ENCODE measurements at regions not wholly inside any gene's neighbourhood (a gene's known extent, or its start where the extent isn't known, plus 50 kb on each side); places are given as distances from the start of the nearest gene placed in this dataset.

GRCh38 chr20:39632176-39632575, 670.0 kb downstream of the DHX35 start:
- H3K4me3 ChIP-seq (ENCODE audit: low read depth, low read length), result no peak overlapping the region
- H3K9ac ChIP-seq (ENCODE audit: low read depth, low read length), result no peak overlapping the region
- H3K27me3 ChIP-seq (ENCODE audit: control insufficient read depth, insufficient read depth, low read length), result no peaks in the 10 kb centered on the region
- no peaks in the 10 kb centered on the region for H3K36me3 ChIP-seq (ENCODE audit: control insufficient read depth, insufficient read depth, low read length)
- H3K9me3 ChIP-seq (ENCODE audit: control insufficient read depth, insufficient read depth, low read length), result no peaks in the 10 kb centered on the region
- no peaks in the 10 kb centered on the region for H3K4me1 ChIP-seq (ENCODE audit: control insufficient read depth, insufficient read depth, low read length)

GRCh38 chr20:39631557-39631956, 669.4 kb downstream of the DHX35 start:
- no peaks in the 10 kb centered on the region for H3K9me3 ChIP-seq (ENCODE audit: control insufficient read depth, insufficient read depth, low read length)

GRCh38 chr20:39630215-39630908, 668.2 kb downstream of the DHX35 start:
- Histone ChIP-seq H3K4me1 (ENCODE audit: control insufficient read depth, insufficient read depth, low read length) (no peaks in the 10 kb centered on the region), H3K4me3 (ENCODE audit: low read depth, low read length) (no peak overlapping the region), H3K27me3 (ENCODE audit: control insufficient read depth, insufficient read depth, low read length) (no peaks in the 10 kb centered on the region), H3K9ac (ENCODE audit: low read depth, low read length) (no peak overlapping the region), H3K36me3 (ENCODE audit: control insufficient read depth, insufficient read depth, low read length) (no peaks in the 10 kb centered on the region), H3K9me3 (ENCODE audit: control insufficient read depth, insufficient read depth, low read length) (no peaks in the 10 kb centered on the region)

More at GRCh38 chr20:39631557-39631956, 669.4 kb downstream of the DHX35 start:
- Histone ChIP-seq H3K4me1 (ENCODE audit: control insufficient read depth, insufficient read depth, low read length) (no peaks in the 10 kb centered on the region), H3K4me3 (ENCODE audit: low read depth, low read length) (no peak overlapping the region), H3K27me3 (ENCODE audit: control insufficient read depth, insufficient read depth, low read length) (no peaks in the 10 kb centered on the region), H3K36me3 (ENCODE audit: control insufficient read depth, insufficient read depth, low read length) (no peaks in the 10 kb centered on the region), H3K9ac (ENCODE audit: low read depth, low read length) (no peak overlapping the region)

GRCh38 chr20:39627765-39628164, 665.6 kb downstream of the DHX35 start:
- no peak overlapping the region for H3K9ac ChIP-seq (ENCODE audit: low read depth, low read length)
- H3K27me3 ChIP-seq (ENCODE audit: control insufficient read depth, insufficient read depth, low read length), result no peaks in the 10 kb centered on the region
- H3K9me3 ChIP-seq (ENCODE audit: control insufficient read depth, insufficient read depth, low read length), result no peaks in the 10 kb centered on the region
- H3K4me1 ChIP-seq (ENCODE audit: control insufficient read depth, insufficient read depth, low read length), result no peaks in the 10 kb centered on the region
- H3K4me3 ChIP-seq (ENCODE audit: low read depth, low read length), result no peak overlapping the region
- no peaks in the 10 kb centered on the region for H3K36me3 ChIP-seq (ENCODE audit: control insufficient read depth, insufficient read depth, low read length)

GRCh38 chr20:39624316-39624715, 662.2 kb downstream of the DHX35 start:
- no peaks in the 10 kb centered on the region for H3K9me3 ChIP-seq (ENCODE audit: control insufficient read depth, insufficient read depth, low read length)
- H3K36me3 ChIP-seq (ENCODE audit: control insufficient read depth, insufficient read depth, low read length), result no peaks in the 10 kb centered on the region
- no peaks in the 10 kb centered on the region for H3K27me3 ChIP-seq (ENCODE audit: control insufficient read depth, insufficient read depth, low read length)

GRCh38 chr20:39623584-39624234, 661.6 kb downstream of the DHX35 start:
- Histone ChIP-seq H3K27me3 (ENCODE audit: control insufficient read depth, insufficient read depth, low read length) (no peaks in the 10 kb centered on the region), H3K36me3 (ENCODE audit: control insufficient read depth, insufficient read depth, low read length) (no peaks in the 10 kb centered on the region), H3K4me1 (ENCODE audit: control insufficient read depth, insufficient read depth, low read length) (no peaks in the 10 kb centered on the region), H3K4me3 (ENCODE audit: low read depth, low read length) (no peak overlapping the region), H3K9me3 (ENCODE audit: control insufficient read depth, insufficient read depth, low read length) (no peaks in the 10 kb centered on the region), H3K9ac (ENCODE audit: low read depth, low read length) (no peak overlapping the region)

More at GRCh38 chr20:39624316-39624715, 662.2 kb downstream of the DHX35 start:
- H3K9ac ChIP-seq (ENCODE audit: low read depth, low read length), result no peak overlapping the region
- no peaks in the 10 kb centered on the region for H3K4me1 ChIP-seq (ENCODE audit: control insufficient read depth, insufficient read depth, low read length)
- H3K4me3 ChIP-seq (ENCODE audit: low read depth, low read length), result no peak overlapping the region

- no peaks in the 10 kb centered on the region for H3K4me1 ChIP-seq (ENCODE audit: control insufficient read depth, insufficient read depth, low read length)
- no peaks in the 10 kb centered on the region for H3K9me3 ChIP-seq (ENCODE audit: control insufficient read depth, insufficient read depth, low read length)
- H3K9ac ChIP-seq (ENCODE audit: low read depth, low read length), result no peak overlapping the region
- H3K27me3 ChIP-seq (ENCODE audit: control insufficient read depth, insufficient read depth, low read length), result no peaks in the 10 kb centered on the region
- H3K4me3 ChIP-seq (ENCODE audit: low read depth, low read length), result no peak overlapping the region
- no peaks in the 10 kb centered on the region for H3K36me3 ChIP-seq (ENCODE audit: control insufficient read depth, insufficient read depth, low read length)
Observed at GRCh38 chr20:39619271-39619785, 657.2 kb downstream of the DHX35 start.

- Histone ChIP-seq H3K4me3 (ENCODE audit: low read depth, low read length) (no peak overlapping the region), H3K4me1 (ENCODE audit: control insufficient read depth, insufficient read depth, low read length) (no peaks in the 10 kb centered on the region), H3K36me3 (ENCODE audit: control insufficient read depth, insufficient read depth, low read length) (no peaks in the 10 kb centered on the region), H3K9me3 (ENCODE audit: control insufficient read depth, insufficient read depth, low read length) (no peaks in the 10 kb centered on the region), H3K27me3 (ENCODE audit: control insufficient read depth, insufficient read depth, low read length) (no peaks in the 10 kb centered on the region), H3K9ac (ENCODE audit: low read depth, low read length) (no peak overlapping the region)
Observed at GRCh38 chr20:39611901-39612300, 649.8 kb downstream of the DHX35 start.

GRCh38 chr20:39607141-39607540, 645.0 kb downstream of the DHX35 start:
- H3K9me3 ChIP-seq (ENCODE audit: control insufficient read depth, insufficient read depth, low read length), result no peaks in the 10 kb centered on the region
- no peaks in the 10 kb centered on the region for H3K27me3 ChIP-seq (ENCODE audit: control insufficient read depth, insufficient read depth, low read length)
- no peak overlapping the region for H3K9ac ChIP-seq (ENCODE audit: low read depth, low read length)
- no peaks in the 10 kb centered on the region for H3K36me3 ChIP-seq (ENCODE audit: control insufficient read depth, insufficient read depth, low read length)
- H3K4me3 ChIP-seq (ENCODE audit: low read depth, low read length), result no peak overlapping the region
- no peaks in the 10 kb centered on the region for H3K4me1 ChIP-seq (ENCODE audit: control insufficient read depth, insufficient read depth, low read length)

GRCh38 chr20:39605908-39606307, 643.8 kb downstream of the DHX35 start:
- Histone ChIP-seq H3K9ac (ENCODE audit: low read depth, low read length) (no peak overlapping the region), H3K4me3 (ENCODE audit: low read depth, low read length) (no peak overlapping the region), H3K4me1 (ENCODE audit: control insufficient read depth, insufficient read depth, low read length) (no peaks in the 10 kb centered on the region), H3K36me3 (ENCODE audit: control insufficient read depth, insufficient read depth, low read length) (no peaks in the 10 kb centered on the region), H3K27me3 (ENCODE audit: control insufficient read depth, insufficient read depth, low read length) (no peaks in the 10 kb centered on the region), H3K9me3 (ENCODE audit: control insufficient read depth, insufficient read depth, low read length) (no peaks in the 10 kb centered on the region)

- H3K27me3 ChIP-seq (ENCODE audit: control insufficient read depth, insufficient read depth, low read length), result no peaks in the 10 kb centered on the region
- no peaks in the 10 kb centered on the region for H3K36me3 ChIP-seq (ENCODE audit: control insufficient read depth, insufficient read depth, low read length)
- H3K9ac ChIP-seq (ENCODE audit: low read depth, low read length), result no peak overlapping the region
- H3K4me3 ChIP-seq (ENCODE audit: low read depth, low read length), result no peak overlapping the region
- no peaks in the 10 kb centered on the region for H3K9me3 ChIP-seq (ENCODE audit: control insufficient read depth, insufficient read depth, low read length)
- H3K4me1 ChIP-seq (ENCODE audit: control insufficient read depth, insufficient read depth, low read length), result no peaks in the 10 kb centered on the region
Observed at GRCh38 chr20:39605361-39605760, 643.2 kb downstream of the DHX35 start.

GRCh38 chr20:39603219-39603618, 641.1 kb downstream of the DHX35 start:
- H3K9ac ChIP-seq (ENCODE audit: low read depth, low read length), result no peak overlapping the region
- H3K9me3 ChIP-seq (ENCODE audit: control insufficient read depth, insufficient read depth, low read length), result no peaks in the 10 kb centered on the region
- H3K27me3 ChIP-seq (ENCODE audit: control insufficient read depth, insufficient read depth, low read length), result no peaks in the 10 kb centered on the region
- no peaks in the 10 kb centered on the region for H3K36me3 ChIP-seq (ENCODE audit: control insufficient read depth, insufficient read depth, low read length)
- H3K4me3 ChIP-seq (ENCODE audit: low read depth, low read length), result no peak overlapping the region
- no peaks in the 10 kb centered on the region for H3K4me1 ChIP-seq (ENCODE audit: control insufficient read depth, insufficient read depth, low read length)
